ENCODE measurements at regions not wholly inside any gene's neighbourhood (a gene's known extent, or its start where the extent isn't known, plus 50 kb on each side); places are given as distances from the start of the nearest gene placed in this dataset.

GRCh38 chr9:78892182-78892581 is 595.3 kb downstream of the PSAT1 start:
- Histone ChIP-seq H3K4me1 (no peaks in the 10 kb centered on the region), H3K4me3 (no peak overlapping the region), H3K27ac (no peak overlapping the region), H3K9me3 (peaks cover 0 to 2% (median 0%) of the 10 kb centered on the region in 4 donors), H3K27me3 (no peaks in the 10 kb centered on the region), H3K36me3 (no peaks in the 10 kb centered on the region)
- no peak for DNase-seq
- TF ChIP-seq POLR2A (IDR thresholded peaks at IDR 0.05) (no peak), CTCF (IDR thresholded peaks at IDR 0.05) (no peak), POLR2AphosphoS5 (IDR thresholded peaks at IDR 0.05) (no peak), EP300 (IDR thresholded peaks at IDR 0.05) (no peak)
- intact Hi-C loops (cut with DNase I): no loop called here
- WGBS, 2 donors: 12 to 44% methylated on average over 1 of the region's 1 CpG

DNA sequence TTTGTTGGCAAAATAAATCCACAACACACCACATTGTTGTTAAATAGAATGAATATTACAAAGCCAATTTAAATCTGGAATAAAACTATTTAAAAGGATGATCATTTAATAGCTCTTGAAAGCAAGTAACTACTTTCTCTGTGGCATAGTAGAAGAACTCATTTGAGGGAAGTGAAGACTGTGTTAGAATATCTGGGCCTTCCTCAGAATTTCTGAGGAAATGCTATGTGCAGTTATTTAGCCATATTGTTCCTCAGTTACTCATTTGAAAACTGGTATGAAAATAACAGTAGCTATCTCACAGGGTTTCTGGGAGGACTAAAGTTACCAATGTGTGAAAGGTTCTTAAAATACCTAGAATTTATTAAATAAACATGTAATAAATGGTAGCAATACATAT is 595.8 kb downstream of the PSAT1 start:
- no peak overlapping the region for H3K27ac ChIP-seq
- H3K27me3 ChIP-seq: no peaks in the 10 kb centered on the region
- DNase-seq: no peak
- H3K4me1 ChIP-seq: no peaks in the 10 kb centered on the region
- H3K4me3 ChIP-seq: no peak overlapping the region
- intact Hi-C loops (cut with DNase I): no loop called here
- no peak for TF ChIP-seq POLR2AphosphoS5 (IDR thresholded peaks at IDR 0.05)
- TF ChIP-seq EP300 (IDR thresholded peaks at IDR 0.05): no peak
- TF ChIP-seq POLR2A (IDR thresholded peaks at IDR 0.05): no peak
- no peaks in the 10 kb centered on the region for H3K36me3 ChIP-seq
- H3K9me3 ChIP-seq: peaks cover 0 to 2% (median 0%) of the 10 kb centered on the region in 4 donors

DNA sequence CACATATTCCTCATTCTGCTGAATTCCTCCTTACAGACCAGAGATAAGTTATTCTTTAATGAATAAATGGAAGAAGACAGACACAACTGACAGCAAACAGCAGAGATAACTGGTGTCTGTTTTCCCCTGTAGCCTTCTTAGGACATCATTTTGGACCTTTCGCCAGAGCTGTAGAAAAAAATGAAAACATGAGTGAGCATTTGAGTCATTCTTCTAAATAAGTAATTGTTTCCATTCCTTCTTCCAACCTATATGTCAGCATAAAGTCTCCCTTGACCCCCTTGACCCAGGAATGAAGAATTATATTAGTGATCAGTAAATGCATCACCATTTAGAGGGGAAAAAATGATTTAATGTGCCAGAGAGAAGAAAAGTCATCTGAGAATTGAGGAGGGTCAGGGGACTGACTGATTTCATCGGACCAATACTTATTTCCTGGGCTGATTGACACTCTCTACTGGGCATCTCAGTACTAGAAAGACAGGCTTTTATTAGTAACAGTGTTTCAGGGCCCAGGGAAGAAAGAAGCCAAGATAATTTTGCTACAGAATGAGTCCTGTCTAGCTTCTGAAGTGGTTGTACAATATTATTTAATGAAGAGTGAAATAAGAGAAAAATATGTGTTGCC is 597.0 kb downstream of the PSAT1 start:
- 85 to 91% methylated on average over 2 of the region's 2 CpGs for WGBS, 2 donors
- no peak overlapping the region for H3K4me3 ChIP-seq
- peaks cover 0 to 2% (median 0%) of the 10 kb centered on the region in 4 donors for H3K9me3 ChIP-seq
- TF ChIP-seq CTCF (IDR thresholded peaks at IDR 0.05) (no peak), POLR2A (IDR thresholded peaks at IDR 0.05) (no peak), POLR2AphosphoS5 (IDR thresholded peaks at IDR 0.05) (no peak), EP300 (IDR thresholded peaks at IDR 0.05) (no peak)
- no peak overlapping the region for H3K27ac ChIP-seq
- no peaks in the 10 kb centered on the region for H3K27me3 ChIP-seq
- intact Hi-C loops (cut with DNase I): no loop called here
- no peaks in the 10 kb centered on the region for H3K36me3 ChIP-seq
- DNase-seq: no peak
- H3K4me1 ChIP-seq: no peaks in the 10 kb centered on the region

- TF ChIP-seq CTCF (IDR thresholded peaks at IDR 0.05): no peak
- TF ChIP-seq POLR2AphosphoS5 (IDR thresholded peaks at IDR 0.05): no peak
- TF ChIP-seq EP300 (IDR thresholded peaks at IDR 0.05): no peak
- H3K27ac ChIP-seq: no peak overlapping the region
- 76 to 79% methylated on average over 1 of the region's 1 CpG for WGBS, 2 donors
- DNase-seq: no peak
- intact Hi-C loops (cut with DNase I): no loop called here
- no peaks in the 10 kb centered on the region for H3K36me3 ChIP-seq
- no peak overlapping the region for H3K4me3 ChIP-seq
- H3K27me3 ChIP-seq: no peaks in the 10 kb centered on the region
- H3K9me3 ChIP-seq: no peaks in the 10 kb centered on the region
- no peaks in the 10 kb centered on the region for H3K4me1 ChIP-seq
These were observed 599.6 kb downstream of the PSAT1 start for GRCh38 chr9:78896479-78896878.

- no peak for TF ChIP-seq POLR2A (IDR thresholded peaks at IDR 0.05)
- TF ChIP-seq CTCF (IDR thresholded peaks at IDR 0.05): no peak
- no peak for TF ChIP-seq POLR2AphosphoS5 (IDR thresholded peaks at IDR 0.05)
- TF ChIP-seq EP300 (IDR thresholded peaks at IDR 0.05): no peak
These were observed 601.3 kb downstream of the PSAT1 start for GRCh38 chr9:78898234-78898633.

More at GRCh38 chr9:78898234-78898633, 601.3 kb downstream of the PSAT1 start:
- Histone ChIP-seq H3K9me3 (no peaks in the 10 kb centered on the region), H3K27ac (no peak overlapping the region), H3K36me3 (no peaks in the 10 kb centered on the region), H3K4me3 (no peak overlapping the region), H3K27me3 (no peaks in the 10 kb centered on the region), H3K4me1 (no peaks in the 10 kb centered on the region)
- WGBS, 2 donors: 89 to 94% methylated on average over 1 of the region's 1 CpG
- intact Hi-C loops (cut with DNase I): no loop called here
- DNase-seq: no peak
